Loucy (cell line): ENCODE measurements at regions not wholly inside any gene's neighbourhood (a gene's known extent, or its start where the extent isn't known, plus 50 kb on each side); places are given as distances from the start of the nearest gene placed in this dataset.
"Not testable (repeated sequence)": the region's sequence is repeated elsewhere in the genome, so short reads cannot be mapped to it uniquely, and the experiment has no call there.

Experiments
- H2AFZ ChIP-seq: fragments of 200-600 bp; sonication (generic); 2 replicates; pipeline ENCODE4 v1.6.0; 2016; ENCODE audit warnings: antibody characterized with exemption, mild to moderate bottlenecking, low read length, moderate library complexity
- H3F3A ChIP-seq: fragments of 200-600 bp; 2 replicates; pipeline ENCODE4 v1.6.0; 2016; ENCODE audit warnings: antibody characterized with exemption, low read depth, mild to moderate bottlenecking
- H3K27me3 ChIP-seq: fragments of 200-600 bp; sonication (generic); 2 replicates; pipeline ENCODE4 v1.6.1; 2014; ENCODE audit warnings: low read length, mild to moderate bottlenecking; ENCODE audit not compliant: insufficient read depth, poor library complexity, severe bottlenecking
- H3K36me3 ChIP-seq: fragments of 200-600 bp; sonication (generic); 2 replicates; pipeline ENCODE4 v1.6.1; 2016; ENCODE audit warnings: low read length; ENCODE audit not compliant: insufficient read depth
- H3K4me1 ChIP-seq: fragments of 200-600 bp; sonication (generic); 2 replicates; pipeline ENCODE4 v1.5.1; 2014; ENCODE audit warnings: low read length, mild to moderate bottlenecking; ENCODE audit not compliant: insufficient read depth, poor library complexity, severe bottlenecking
- H3K4me2 ChIP-seq: fragments of 200-600 bp; sonication (generic); 2 replicates; pipeline ENCODE4 v1.6.0; 2014; ENCODE audit warnings: antibody characterized with exemption, low read length, low read depth, mild to moderate bottlenecking; ENCODE audit not compliant: poor library complexity, severe bottlenecking
- H3K4me3 ChIP-seq: fragments of 200-600 bp; sonication (generic); 2 replicates; pipeline ENCODE4 v1.5.1; 2014; ENCODE audit warnings: low read length, mild to moderate bottlenecking, mixed read lengths; ENCODE audit not compliant: poor library complexity, severe bottlenecking
- H3K79me2 ChIP-seq: fragments of 200-600 bp; sonication (generic); 2 replicates; pipeline ENCODE4 v1.6.1; 2014; ENCODE audit warnings: low read length; ENCODE audit not compliant: insufficient read depth
- H3K9ac ChIP-seq: fragments of 200-600 bp; sonication (generic); 2 replicates; pipeline ENCODE4 v1.6.0; 2014; ENCODE audit warnings: mild to moderate bottlenecking, low read depth, low read length, moderate library complexity; ENCODE audit not compliant: poor library complexity, severe bottlenecking
- H3K9me2 ChIP-seq: fragments of 200-600 bp; sonication (generic); replicated peaks from 2 replicates; pipeline ENCODE4 v1.6.1; 2016; ENCODE audit warnings: low read depth, low read length, mixed read lengths
- H3K9me3 ChIP-seq: fragments of 200-600 bp; sonication (generic); 2 replicates; pipeline ENCODE4 v1.6.1; 2014; ENCODE audit warnings: mild to moderate bottlenecking, antibody characterized with exemption, low read length, low read depth; ENCODE audit not compliant: insufficient read depth
- H4K20me1 ChIP-seq: fragments of 200-600 bp; sonication (generic); 2 replicates; pipeline ENCODE4 v1.6.0; 2014; ENCODE audit warnings: antibody characterized with exemption, low read length, mild to moderate bottlenecking; ENCODE audit not compliant: insufficient read depth, poor library complexity, severe bottlenecking
- EZH2phosphoT487 ChIP-seq: fragments of 200-600 bp; IDR thresholded peaks from 2 replicates; pipeline ENCODE4 v1.6.1; 2018; ENCODE audit warnings: antibody characterized with exemption, mild to moderate bottlenecking, moderate library complexity, borderline replicate concordance
- TF ChIP-seq, protein P1 (sequence below): fragments of 200-600 bp; sonication (generic); conservative IDR thresholded peaks from 2 replicates; pipeline ENCODE4 v1.5.1; 2014; ENCODE audit warnings: mild to moderate bottlenecking, antibody characterized with exemption, low read length

DNA sequence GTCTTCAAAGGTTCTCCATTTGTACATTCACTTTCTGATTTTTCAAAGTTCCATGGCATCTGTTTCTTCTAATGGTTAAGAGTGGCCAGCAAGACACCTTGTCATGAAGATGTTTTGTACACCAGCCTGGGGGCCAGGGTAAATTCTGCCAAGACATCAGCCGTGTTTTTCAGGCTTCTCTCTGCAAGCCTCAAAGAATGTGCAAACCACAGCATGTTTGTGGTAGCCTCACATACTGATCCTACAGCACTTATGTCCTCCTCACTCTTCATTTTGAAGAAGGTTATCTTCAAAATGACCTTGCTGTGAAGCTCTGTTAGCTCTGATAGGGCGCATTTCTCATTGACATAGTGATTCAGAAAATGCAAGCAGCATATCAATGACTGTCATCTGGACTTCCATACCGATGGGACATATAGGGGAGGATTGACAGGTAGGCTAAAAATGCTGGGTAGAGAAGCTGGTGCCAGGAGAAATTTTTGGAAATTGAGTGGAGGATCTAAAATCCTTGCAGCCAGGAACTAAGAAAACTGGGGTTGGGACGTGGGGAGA, 59.3 kb upstream of the SPTLC3 start:
- Histone ChIP-seq H3K9me2 (no peaks in the 10 kb centered on the region), H3K4me2 (no peak overlapping the region), H3K36me3 (no peaks in the 10 kb centered on the region), H3K4me1 (no peaks in the 10 kb centered on the region), H3F3A (no peaks in the 10 kb centered on the region), H2AFZ (no peak overlapping the region), H3K27me3 (no peaks in the 10 kb centered on the region), H4K20me1 (no peaks in the 10 kb centered on the region), H3K79me2 (no peaks in the 10 kb centered on the region), H3K9ac (no peak overlapping the region), H3K4me3 (no peak overlapping the region), H3K9me3 (no peaks in the 10 kb centered on the region)
- TF ChIP-seq, protein P1, sequence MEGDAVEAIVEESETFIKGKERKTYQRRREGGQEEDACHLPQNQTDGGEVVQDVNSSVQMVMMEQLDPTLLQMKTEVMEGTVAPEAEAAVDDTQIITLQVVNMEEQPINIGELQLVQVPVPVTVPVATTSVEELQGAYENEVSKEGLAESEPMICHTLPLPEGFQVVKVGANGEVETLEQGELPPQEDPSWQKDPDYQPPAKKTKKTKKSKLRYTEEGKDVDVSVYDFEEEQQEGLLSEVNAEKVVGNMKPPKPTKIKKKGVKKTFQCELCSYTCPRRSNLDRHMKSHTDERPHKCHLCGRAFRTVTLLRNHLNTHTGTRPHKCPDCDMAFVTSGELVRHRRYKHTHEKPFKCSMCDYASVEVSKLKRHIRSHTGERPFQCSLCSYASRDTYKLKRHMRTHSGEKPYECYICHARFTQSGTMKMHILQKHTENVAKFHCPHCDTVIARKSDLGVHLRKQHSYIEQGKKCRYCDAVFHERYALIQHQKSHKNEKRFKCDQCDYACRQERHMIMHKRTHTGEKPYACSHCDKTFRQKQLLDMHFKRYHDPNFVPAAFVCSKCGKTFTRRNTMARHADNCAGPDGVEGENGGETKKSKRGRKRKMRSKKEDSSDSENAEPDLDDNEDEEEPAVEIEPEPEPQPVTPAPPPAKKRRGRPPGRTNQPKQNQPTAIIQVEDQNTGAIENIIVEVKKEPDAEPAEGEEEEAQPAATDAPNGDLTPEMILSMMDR, result no peak
- TF ChIP-seq EZH2phosphoT487, result no peak

DNA sequence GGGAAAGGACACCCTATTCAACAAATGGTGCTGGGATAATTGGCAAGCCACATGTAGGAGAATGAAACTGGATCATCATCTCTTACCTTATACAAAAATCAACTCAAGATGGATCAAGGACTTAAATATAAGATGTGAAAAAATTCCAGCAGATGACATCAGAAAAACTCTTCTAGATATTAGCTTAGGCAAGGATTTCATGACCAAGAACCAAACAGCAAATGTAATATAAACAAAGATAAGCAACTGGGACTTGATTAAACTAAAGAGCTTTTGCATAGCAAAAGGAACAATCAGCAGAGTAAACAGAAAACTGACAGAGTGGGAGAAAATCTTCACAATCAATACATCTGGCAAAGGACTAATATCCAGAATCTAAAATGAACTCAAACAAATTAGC, 54.5 kb upstream of the SPTLC3 start:
- not testable (repeated sequence) for H3K36me3 ChIP-seq, H3K9me3 ChIP-seq, H3F3A ChIP-seq, H3K4me1 ChIP-seq, H3K27me3 ChIP-seq, H3K4me3 ChIP-seq, H3K9me2 ChIP-seq, H3K4me2 ChIP-seq, H2AFZ ChIP-seq, H3K79me2 ChIP-seq, H4K20me1 ChIP-seq, H3K9ac ChIP-seq

DNA sequence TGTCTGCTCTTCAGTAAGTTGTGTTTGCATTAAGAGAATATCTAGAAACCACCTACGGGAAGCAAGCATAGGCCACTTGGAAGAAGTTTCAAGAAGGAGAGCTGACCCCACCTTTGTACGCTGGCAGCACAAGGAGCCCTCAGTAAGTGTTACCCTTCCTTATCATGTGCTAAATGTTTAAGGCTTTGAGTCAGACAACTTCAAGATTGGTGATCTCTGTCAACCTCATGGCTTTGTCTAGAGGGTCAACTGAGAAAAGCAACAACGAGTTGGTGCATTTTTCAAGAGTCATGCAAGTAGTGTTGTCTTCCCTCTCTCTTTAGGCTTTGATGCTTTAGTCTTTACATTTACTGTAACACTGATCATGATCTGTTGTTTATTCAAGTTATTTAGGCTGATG, 53.2 kb upstream of the SPTLC3 start:
- Histone ChIP-seq H2AFZ (no peak overlapping the region), H3F3A (no peaks in the 10 kb centered on the region), H3K9ac (no peak overlapping the region), H3K4me1 (no peaks in the 10 kb centered on the region), H3K9me2 (no peaks in the 10 kb centered on the region), H3K4me3 (no peak overlapping the region), H3K79me2 (no peaks in the 10 kb centered on the region), H3K27me3 (no peaks in the 10 kb centered on the region), H3K36me3 (no peaks in the 10 kb centered on the region), H3K9me3 (no peaks in the 10 kb centered on the region), H4K20me1 (no peaks in the 10 kb centered on the region), H3K4me2 (no peak overlapping the region)
- TF ChIP-seq EZH2phosphoT487, result no peak
- TF ChIP-seq, protein P1, result no peak

DNA sequence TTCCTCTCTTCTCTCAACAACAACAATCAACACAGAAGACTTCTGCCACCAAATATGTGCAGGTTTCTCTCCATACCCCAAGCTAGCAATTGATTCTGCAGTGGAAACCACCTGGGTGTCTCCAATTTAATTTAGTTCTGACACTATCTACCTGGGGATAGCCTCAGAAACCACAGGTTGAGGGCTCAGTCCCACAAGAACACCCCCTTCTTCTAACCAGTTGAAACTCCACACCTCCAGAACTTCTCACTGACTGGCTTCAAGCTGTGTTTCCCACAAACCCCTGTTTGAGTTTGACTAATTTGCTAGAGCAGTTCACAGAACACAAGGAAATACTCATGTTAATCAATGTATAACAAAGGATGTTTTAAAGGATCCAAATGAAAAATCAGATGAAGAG, 52.5 kb upstream of the SPTLC3 start:
- Histone ChIP-seq H3K4me3 (no peak overlapping the region), H3K79me2 (no peaks in the 10 kb centered on the region), H2AFZ (no peak overlapping the region)

More for the DNA sequence above, 52.5 kb upstream of the SPTLC3 start:
- H3K9me3 ChIP-seq, result no peaks in the 10 kb centered on the region
- TF ChIP-seq EZH2phosphoT487, result no peak
- TF ChIP-seq, protein P1, result no peak
- no peaks in the 10 kb centered on the region for H3K36me3 ChIP-seq
- no peak overlapping the region for H3K4me2 ChIP-seq
- H3K9me2 ChIP-seq, result no peaks in the 10 kb centered on the region
- no peaks in the 10 kb centered on the region for H4K20me1 ChIP-seq
- H3K27me3 ChIP-seq, result no peaks in the 10 kb centered on the region
- no peaks in the 10 kb centered on the region for H3K4me1 ChIP-seq
- H3K9ac ChIP-seq, result no peak overlapping the region
- no peaks in the 10 kb centered on the region for H3F3A ChIP-seq
